Raji (cell line): ENCODE measurements at regions not wholly inside any gene's neighbourhood (a gene's known extent, or its start where the extent isn't known, plus 50 kb on each side); places are given as distances from the start of the nearest gene placed in this dataset.

ENCODE experiments used
- POLR2A ChIP-seq: IDR thresholded peaks from 2 replicates; pipeline ENCODE4 v1.6.1; 2011; ENCODE audit warnings: low read depth, low read length, control low read depth; ENCODE audit not compliant: insufficient read depth

DNA sequence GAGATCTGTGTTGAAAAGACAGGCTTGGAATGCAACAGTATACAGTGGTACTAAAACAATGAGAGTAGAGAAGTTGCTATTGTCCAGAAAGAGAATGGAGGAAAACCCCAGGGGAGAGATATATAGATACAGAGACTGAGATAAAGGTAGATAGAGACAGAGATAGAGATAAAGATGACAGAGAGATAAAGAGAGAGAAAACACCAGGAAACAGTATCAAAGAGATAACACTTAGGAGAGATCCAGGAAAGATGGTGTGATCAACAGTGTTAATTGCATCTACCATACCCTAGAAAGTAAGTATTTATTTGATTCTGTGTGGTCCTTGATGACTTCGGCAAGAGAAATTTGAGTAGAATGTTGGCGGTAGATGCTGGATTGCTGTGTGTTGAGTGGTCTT is 461.8 kb upstream of the RIOK2 start:
- TF ChIP-seq POLR2A = no peak

DNA sequence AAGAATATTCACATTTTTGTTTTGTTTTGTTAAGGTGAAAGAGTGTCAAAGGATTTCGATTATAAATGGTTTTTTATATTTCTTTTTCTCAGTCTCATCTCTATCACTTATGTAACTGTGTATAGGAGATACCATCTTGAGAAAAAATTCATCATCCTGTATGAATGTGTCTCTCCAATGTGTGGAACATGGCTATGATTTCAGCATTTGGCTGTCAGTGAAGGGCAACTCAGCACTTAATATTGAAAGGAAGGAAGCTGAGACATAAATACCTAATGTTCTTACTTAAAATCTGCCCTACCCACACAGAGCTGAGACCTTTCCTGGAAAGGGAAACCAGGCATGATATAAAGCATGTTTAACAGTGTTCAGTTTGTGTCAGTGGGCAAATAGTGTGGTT is 474.2 kb upstream of the RIOK2 start:
- no peak for TF ChIP-seq POLR2A

DNA sequence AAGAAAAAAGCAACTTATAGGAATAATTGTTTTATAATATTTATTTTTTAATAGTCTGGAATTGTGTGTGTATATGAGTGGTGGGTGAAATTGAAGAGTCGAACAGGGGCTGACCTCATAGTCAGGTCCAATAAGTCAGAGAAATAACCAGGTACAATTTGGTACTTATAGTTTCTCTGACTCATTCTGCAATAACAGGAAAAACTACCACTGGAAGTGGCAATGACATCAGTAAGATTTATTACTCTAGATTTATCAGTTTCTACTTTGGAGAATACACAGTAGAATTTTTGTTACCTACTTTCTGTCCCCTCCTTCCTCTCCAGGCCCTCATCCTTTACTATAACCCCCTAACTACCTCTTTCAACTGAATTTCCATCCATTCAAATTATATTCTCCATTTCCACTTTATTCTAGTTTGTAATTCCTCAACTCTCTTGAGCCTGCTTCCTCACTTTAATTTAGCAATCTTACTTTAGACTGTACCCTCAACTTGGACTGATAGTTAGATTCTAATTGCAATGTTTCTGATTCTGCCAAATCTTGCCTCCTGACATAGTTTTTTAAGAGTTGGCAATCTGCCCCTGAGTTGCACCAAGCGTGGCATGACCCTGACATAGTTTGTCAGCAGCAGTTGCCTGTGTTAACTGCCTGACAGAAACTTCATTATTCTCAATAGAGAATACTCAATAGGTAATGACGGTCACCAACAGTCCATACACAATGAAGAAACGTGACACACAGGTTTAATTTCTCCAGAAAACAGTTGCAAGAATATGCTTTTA is 475.3 kb upstream of the RIOK2 start:
- no peak for TF ChIP-seq POLR2A

DNA sequence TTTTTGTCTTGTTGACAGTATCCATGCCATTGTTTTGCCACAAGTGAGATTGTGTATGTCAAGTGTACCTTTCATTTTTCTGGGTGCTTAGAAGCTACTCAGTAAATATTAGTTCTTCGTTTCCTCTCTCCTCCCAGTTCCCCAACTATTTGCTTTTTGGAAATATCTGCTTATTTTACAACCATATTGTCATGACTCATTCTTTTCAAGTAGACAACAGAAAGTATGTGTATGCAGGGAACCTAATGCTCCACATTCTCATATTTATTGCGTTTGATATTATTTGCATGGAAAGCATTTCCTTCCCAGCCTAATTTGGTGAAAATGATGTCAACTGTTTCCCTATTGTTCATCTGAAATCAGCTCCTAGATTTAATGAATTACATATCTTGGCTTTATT is 483.7 kb upstream of the RIOK2 start:
- TF ChIP-seq POLR2A = no peak

DNA sequence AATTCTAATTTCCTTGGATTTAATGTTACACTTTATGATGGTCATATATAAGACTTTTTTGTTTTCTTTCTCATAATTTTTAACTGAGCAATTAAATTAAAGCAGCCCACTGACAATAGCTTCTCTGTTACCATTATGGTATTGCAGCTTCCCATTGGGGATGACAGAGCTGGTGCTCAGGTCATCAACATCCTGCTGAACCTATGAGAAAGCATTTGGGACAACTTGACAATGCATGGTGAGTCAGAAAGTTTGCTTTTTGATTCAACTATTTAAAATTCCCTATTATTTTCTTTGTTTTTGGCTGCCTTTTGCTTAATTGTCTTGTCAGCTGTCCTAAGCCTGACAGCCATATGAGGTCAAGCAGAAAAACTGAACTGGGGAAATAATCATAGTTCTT is 487.4 kb upstream of the RIOK2 start:
- no peak for TF ChIP-seq POLR2A

DNA sequence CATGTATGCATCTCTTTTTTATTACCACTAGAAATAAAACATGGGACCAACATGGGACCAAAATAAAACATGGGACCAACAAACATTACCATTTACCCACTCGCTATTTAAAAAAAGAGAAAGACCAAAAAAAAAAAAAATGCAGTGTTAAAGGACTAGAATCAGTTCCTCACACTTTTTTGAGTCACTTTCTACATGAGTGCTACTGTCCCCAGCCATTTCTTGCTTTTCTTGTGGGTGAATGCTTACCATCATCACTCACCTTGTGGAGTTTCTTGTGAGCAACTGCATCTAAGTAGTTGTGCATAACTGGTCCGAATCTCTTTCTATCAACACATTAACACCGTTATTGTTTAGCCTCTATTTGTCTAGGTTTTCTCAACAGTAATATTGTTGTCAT is 493.6 kb upstream of the RIOK2 start:
- TF ChIP-seq POLR2A = no peak

DNA sequence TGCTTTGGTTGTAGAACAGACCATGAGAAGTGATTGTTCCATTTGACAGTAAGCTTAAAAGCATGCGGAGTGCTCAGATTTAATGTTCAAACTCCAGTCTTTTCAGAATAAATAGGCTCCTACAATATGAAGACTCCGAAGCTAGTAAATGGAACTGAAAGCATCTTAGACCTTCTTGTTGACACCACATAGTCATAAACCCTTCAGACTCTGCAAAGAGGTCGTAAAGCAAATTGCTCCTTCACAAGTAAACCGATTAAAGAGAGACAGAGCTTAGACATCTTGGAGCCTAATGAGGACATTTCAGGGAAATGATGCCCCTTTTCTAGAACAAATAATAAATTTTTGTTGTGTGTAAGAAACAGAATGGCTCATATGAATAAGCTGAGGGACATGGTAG is 511.0 kb upstream of the RIOK2 start:
- no peak for TF ChIP-seq POLR2A

DNA sequence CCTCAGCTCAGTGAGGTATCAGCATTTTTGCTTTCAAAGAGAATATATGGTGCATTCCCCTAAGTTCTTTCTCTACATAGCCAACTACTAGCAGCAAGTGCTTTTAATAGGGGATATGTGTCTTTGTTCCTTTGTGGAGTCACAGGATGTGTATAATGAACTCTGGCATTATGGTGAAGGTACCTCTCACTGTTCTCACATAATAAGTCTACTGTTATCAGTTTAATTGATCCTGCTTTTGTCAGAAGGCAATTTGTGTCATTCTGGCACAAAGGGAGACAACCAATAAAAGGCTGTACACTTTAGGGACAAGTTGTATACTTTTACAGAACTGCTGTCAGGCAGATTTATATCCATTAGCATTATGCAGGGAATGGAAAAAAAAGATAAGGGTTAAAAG is 531.4 kb upstream of the RIOK2 start:
- TF ChIP-seq POLR2A = no peak

DNA sequence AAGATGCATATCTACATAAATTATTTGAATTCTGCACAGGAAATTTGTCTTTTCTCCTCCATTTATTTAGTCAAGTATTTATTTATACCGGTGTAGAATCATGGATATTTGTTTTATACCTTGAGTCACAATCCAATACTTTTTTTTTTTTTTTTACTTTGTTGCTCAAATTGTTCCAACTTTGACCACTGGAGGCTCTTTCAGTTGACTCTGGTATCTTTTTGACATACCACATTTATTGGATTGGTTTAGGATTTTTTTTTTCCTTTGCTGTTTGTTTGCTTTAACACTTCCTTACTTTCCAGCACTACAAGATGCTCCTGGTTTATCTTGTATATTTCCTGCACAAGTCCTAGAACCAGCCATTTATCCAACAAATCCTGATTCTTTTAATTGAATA is 543.1 kb upstream of the RIOK2 start:
- TF ChIP-seq POLR2A = no peak

DNA sequence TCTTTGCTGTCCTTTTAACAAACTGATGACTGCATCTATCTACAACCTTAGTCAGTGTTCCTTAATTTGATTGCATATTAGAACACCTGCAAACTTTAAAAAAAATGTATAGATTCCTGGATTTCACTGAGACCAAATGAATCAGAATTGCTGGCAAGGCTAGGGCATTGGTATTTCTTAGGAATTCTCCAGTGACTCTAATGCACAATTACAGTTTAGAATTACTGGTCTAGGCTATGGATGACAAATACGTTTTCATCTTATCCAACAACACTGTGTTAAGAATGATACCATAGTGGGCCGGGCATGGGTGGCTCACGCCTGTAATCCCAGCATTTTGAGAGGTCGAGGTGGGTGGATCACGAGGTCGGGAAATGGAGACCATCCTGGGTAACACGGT is 545.9 kb upstream of the RIOK2 start:
- TF ChIP-seq POLR2A = no peak

DNA sequence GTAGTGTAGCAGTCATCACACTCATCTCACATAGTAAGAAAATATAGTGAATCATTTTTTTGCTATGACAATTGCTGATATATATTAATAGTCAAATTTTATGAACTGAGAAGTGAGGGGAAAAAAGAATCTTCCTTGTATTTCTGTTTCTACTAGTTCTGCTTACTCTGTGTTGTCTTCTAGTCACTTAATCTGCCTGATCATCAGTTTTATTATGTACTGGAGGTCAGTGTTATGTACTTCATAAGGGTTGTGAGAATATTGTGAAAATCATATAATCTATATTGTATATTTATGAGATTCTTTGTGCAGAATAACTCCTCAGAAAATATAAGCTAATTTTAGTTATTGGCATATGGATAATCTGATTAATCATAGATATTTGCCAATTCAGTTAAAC is 546.9 kb upstream of the RIOK2 start:
- TF ChIP-seq POLR2A = no peak

DNA sequence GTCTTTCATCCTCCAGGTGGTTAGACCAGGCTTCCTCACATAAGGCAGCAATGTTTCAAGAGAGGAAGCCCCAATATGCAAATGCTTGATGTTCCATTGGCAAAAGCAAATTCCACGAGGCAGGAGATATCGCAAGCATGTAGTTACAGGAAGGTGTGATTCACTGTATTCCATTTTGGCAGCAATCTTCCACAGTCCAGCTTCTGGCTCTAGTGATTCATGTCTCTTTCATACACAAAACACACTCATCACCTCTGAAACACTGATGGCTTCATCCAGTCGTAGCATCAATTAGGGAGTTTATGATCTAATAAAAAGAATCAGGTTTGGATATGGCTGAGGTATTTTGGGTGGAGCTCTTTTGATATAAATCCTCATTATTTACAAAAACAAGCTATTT is 552.2 kb upstream of the RIOK2 start:
- TF ChIP-seq POLR2A = no peak

DNA sequence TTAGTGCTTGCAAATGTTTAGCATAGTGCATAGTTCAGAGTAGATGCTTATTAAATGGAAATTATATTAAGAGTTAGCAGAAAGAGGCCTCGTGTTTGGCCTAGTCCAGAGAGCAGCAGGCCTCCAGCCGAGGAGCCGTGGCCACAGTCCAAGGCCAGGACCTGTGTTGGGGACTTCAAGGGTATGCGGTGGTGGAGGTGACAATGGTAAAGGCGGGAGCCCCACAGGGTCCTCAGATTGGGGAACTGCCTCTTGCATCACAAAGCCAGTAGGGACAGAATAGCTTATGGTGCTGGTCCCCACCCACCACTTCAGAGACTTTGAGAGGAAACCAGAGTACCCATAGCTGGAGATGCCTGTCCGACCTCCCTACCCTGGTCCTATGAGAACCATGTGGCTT is 554.6 kb upstream of the RIOK2 start:
- TF ChIP-seq POLR2A = no peak

DNA sequence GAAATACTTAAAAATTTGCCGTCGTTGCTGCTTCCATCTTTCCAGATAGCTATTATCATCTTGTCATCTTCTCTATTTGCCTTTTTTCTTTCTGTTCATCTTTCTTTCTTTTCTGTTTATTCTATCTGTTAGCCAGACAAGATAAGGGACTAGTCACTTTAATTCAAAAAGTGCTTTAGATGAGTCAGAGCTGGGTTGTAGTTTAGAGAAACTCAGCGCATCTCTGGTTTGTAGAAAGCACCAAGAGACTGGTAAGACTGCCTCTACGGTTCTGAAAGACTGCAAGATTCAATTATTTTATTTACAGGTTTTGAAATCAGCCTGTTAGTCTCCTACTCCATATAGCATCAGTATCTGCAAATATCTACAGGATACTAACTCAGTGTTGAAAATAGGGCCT is 562.8 kb upstream of the RIOK2 start:
- TF ChIP-seq POLR2A = no peak

DNA sequence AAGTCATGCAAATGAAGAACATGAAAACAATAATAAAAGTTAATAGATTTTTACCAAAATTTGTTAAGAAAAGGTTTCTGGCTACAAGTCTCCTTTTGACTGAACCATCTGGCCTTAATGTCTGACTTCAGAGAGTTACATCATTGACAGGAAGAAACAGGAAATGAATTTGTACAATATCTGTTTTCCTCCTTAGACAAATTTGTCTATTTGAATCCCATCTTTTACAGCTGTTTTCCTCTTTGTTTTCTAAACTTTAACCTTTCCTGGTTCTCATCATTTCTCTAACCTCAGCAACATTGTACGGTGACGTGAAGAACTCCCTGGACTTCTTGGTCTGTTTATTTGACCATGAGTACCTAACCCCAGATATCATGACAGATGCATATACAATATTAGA is 567.5 kb upstream of the RIOK2 start:
- TF ChIP-seq POLR2A = no peak

DNA sequence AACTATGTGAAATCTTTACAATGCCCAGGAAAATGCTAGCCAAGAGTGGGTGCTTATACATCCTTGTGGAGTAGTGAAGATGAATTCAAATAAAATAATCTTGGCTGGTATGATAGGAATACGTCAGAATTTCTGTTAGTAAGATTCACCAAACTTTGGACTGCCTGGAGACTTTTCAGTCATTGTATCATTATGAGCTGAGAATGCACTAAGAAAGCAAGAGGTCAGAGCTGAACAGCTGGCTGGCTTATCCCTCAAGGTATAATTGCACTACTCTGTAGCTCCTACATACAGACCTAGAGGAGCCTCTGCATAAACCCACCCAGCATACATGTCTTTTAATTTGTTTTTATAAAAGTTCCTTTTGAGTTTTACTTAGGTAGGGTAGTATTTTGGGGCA is 568.5 kb upstream of the RIOK2 start:
- no peak for TF ChIP-seq POLR2A

DNA sequence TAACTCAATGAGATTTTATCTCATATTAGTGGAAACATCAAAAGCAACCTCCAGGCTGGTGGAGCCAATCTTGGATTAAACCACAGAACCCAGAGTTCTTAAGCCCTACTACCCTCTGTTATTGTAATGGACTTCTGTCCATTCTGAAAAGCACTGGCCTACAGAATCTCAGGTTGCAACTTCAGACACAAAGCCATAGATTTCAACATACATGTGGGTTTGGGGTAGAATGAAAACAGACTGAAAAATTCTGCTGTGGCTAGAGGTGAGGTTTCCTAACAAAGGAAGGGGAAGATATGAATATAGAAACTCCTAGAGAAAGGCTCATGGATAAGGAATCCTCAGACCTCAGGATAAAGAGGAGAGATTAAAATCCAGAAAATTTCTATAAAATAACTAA is 569.8 kb upstream of the RIOK2 start:
- TF ChIP-seq POLR2A = no peak
